H9 (cell line): ENCODE measurements at regions not wholly inside any gene's neighbourhood (a gene's known extent, or its start where the extent isn't known, plus 50 kb on each side); places are given as distances from the start of the nearest gene placed in this dataset.
A peak's percentile ranks its signal among the peaks of the same experiment; 100 is the strongest.

Experiments used
- DNase-seq: peaks from one replicate; pipeline ENCODE4 v3.0.0-alpha.2; 2017
- H2AFZ ChIP-seq: one replicate; pipeline ENCODE4 v1.6.1; 2013; ENCODE audit warnings: mild to moderate bottlenecking, low read length, control low read depth, moderate library complexity
- H2AK5ac ChIP-seq: 2 replicates; pipeline ENCODE4 v1.6.1; 2013; ENCODE audit warnings: low read length, control low read depth, mixed read lengths; ENCODE audit not compliant: insufficient read length
- H2BK120ac ChIP-seq: one replicate; pipeline ENCODE4 v1.6.1; 2013; ENCODE audit warnings: low read depth, mild to moderate bottlenecking, low read length, control low read depth, inconsistent platforms; ENCODE audit not compliant: poor library complexity, severe bottlenecking
- H2BK12ac ChIP-seq: 2 replicates; pipeline ENCODE4 v1.6.1; 2013; ENCODE audit warnings: low read length, control low read depth, mixed read lengths, low read depth; ENCODE audit not compliant: insufficient read length
- H2BK15ac ChIP-seq: 2 replicates; pipeline ENCODE4 v1.6.1; 2013; ENCODE audit warnings: low read depth, low read length, control low read depth
- H2BK20ac ChIP-seq: one replicate; pipeline ENCODE4 v1.6.1; 2013; ENCODE audit warnings: low read depth, mild to moderate bottlenecking, low read length, control low read depth, inconsistent platforms; ENCODE audit not compliant: poor library complexity, severe bottlenecking
- H2BK5ac ChIP-seq: 2 replicates; pipeline ENCODE4 v1.6.1; 2013; ENCODE audit warnings: low read length, control low read depth, mixed read lengths; ENCODE audit not compliant: insufficient read length
- H3K14ac ChIP-seq: 2 replicates; pipeline ENCODE4 v1.6.1; 2013; ENCODE audit warnings: low read length, control low read depth; ENCODE audit not compliant: insufficient read depth
- H3K18ac ChIP-seq: 2 replicates; pipeline ENCODE4 v1.6.1; 2013; ENCODE audit warnings: low read depth, mild to moderate bottlenecking, mixed read lengths, low read length, control low read depth; ENCODE audit not compliant: insufficient read length
- H3K23ac ChIP-seq: 2 replicates; pipeline ENCODE4 v1.6.1; 2013; ENCODE audit warnings: low read length, control low read depth, mixed read lengths, low read depth; ENCODE audit not compliant: insufficient read length
- H3K23me2 ChIP-seq: 2 replicates; pipeline ENCODE4 v1.6.1; 2013; ENCODE audit warnings: low read depth, mild to moderate bottlenecking, mixed read lengths, low read length, control low read depth; ENCODE audit not compliant: insufficient read length, poor library complexity, severe bottlenecking
- H3K27ac ChIP-seq: 2 replicates; pipeline ENCODE4 v1.5.1; 2013; ENCODE audit warnings: low read length, control low read depth, mixed read lengths, low read depth; ENCODE audit not compliant: insufficient read length
- H3K27me3 ChIP-seq: 2 replicates; pipeline ENCODE4 v1.6.1; 2013; ENCODE audit warnings: low read length, control low read depth, inconsistent platforms; ENCODE audit not compliant: insufficient read depth
- H3K4ac ChIP-seq: 2 replicates; pipeline ENCODE4 v1.6.1; 2013; ENCODE audit warnings: low read depth, mild to moderate bottlenecking, control low read depth, inconsistent platforms, low read length, moderate library complexity
- H3K4me1 ChIP-seq: 2 replicates; pipeline ENCODE4 v1.6.1; 2013; ENCODE audit warnings: low read length, control low read depth, inconsistent platforms; ENCODE audit not compliant: insufficient read depth
- H3K4me2 ChIP-seq: 2 replicates; pipeline ENCODE4 v1.6.1; 2013; ENCODE audit warnings: low read length, control low read depth, mixed read lengths; ENCODE audit not compliant: insufficient read length, insufficient read depth
- H3K56ac ChIP-seq: 2 replicates; pipeline ENCODE4 v1.6.1; 2013; ENCODE audit warnings: low read depth, mild to moderate bottlenecking, mixed read lengths, low read length, control low read depth; ENCODE audit not compliant: insufficient read length
- H3K79me1 ChIP-seq: 2 replicates; pipeline ENCODE4 v1.6.1; 2013; ENCODE audit warnings: low read depth, mild to moderate bottlenecking, moderate library complexity, low read length, control low read depth, inconsistent platforms; ENCODE audit not compliant: insufficient read depth, poor library complexity, severe bottlenecking
- H3K79me2 ChIP-seq: 2 replicates; pipeline ENCODE4 v1.6.1; 2013; ENCODE audit warnings: low read length, control low read depth, inconsistent platforms; ENCODE audit not compliant: insufficient read depth
- H3K9ac ChIP-seq: 2 replicates; pipeline ENCODE4 v1.6.1; 2013; ENCODE audit warnings: low read length, control low read depth, mixed read lengths; ENCODE audit not compliant: insufficient read length; ENCODE audit errors: extremely low read depth
- H3K9me3 ChIP-seq: one replicate; pipeline ENCODE4 v1.6.1; 2013; ENCODE audit warnings: low read depth, low read length, inconsistent platforms; ENCODE audit not compliant: control insufficient read depth
- H3T11ph ChIP-seq: one replicate; pipeline ENCODE4 v1.6.1; 2013; ENCODE audit warnings: mild to moderate bottlenecking, low read length, control low read depth, inconsistent platforms
- H4K20me1 ChIP-seq: one replicate; pipeline ENCODE4 v1.6.1; 2013; ENCODE audit not compliant: control insufficient read depth, insufficient read length, insufficient read depth
- H4K5ac ChIP-seq: 2 replicates; pipeline ENCODE4 v1.6.1; 2013; ENCODE audit warnings: low read depth, mild to moderate bottlenecking, mixed read lengths, low read length, control low read depth; ENCODE audit not compliant: insufficient read length
- H4K8ac ChIP-seq: replicated peaks from 2 replicates; pipeline ENCODE4 v1.6.1; 2013; ENCODE audit warnings: low read length, control low read depth, mixed read lengths, low read depth; ENCODE audit not compliant: insufficient read length
- H4K91ac ChIP-seq: 2 replicates; pipeline ENCODE4 v1.6.1; 2013; ENCODE audit warnings: low read depth, mild to moderate bottlenecking, moderate library complexity, mixed read lengths, low read length, control low read depth; ENCODE audit not compliant: insufficient read length
- H3K27ac Mint-ChIP-seq, 3 experiments: 2 replicates in 2 of 3; 3 replicates in 1 of 3; pipeline ENCODE4 v1.8.0; 2020 to 2021; ENCODE audit warnings: mixed read lengths in 3 of 3, mild to moderate bottlenecking in 1 of 3, moderate library complexity in 1 of 3
- H3K27me3 Mint-ChIP-seq: 2 replicates; pipeline ENCODE4 v1.8.0; 2021; ENCODE audit warnings: low read depth, mild to moderate bottlenecking, moderate library complexity, mixed read lengths
- H3K36me3 Mint-ChIP-seq, 3 experiments: 2 replicates in 2 of 3; 3 replicates in 1 of 3; pipeline ENCODE4 v1.8.0; 2020 to 2021; ENCODE audit warnings: low read depth in 3 of 3, mixed read lengths in 3 of 3; ENCODE audit not compliant: insufficient read depth in 1 of 3
- H3K4me1 Mint-ChIP-seq, 2 experiments: 2 replicates each; pipeline ENCODE4 v1.8.0; 2020; ENCODE audit warnings: mixed read lengths in 2 of 2
- H3K4me3 Mint-ChIP-seq, 2 experiments: 2 replicates in 1 of 2; 3 replicates in 1 of 2; pipeline ENCODE4 v1.8.0; 2020 to 2021; ENCODE audit warnings: mild to moderate bottlenecking in 2 of 2, mixed read lengths in 2 of 2, moderate library complexity in 1 of 2
- H3K9me3 Mint-ChIP-seq, 2 experiments: 2 replicates in 1 of 2; 3 replicates in 1 of 2; pipeline ENCODE4 v1.8.0; 2020; ENCODE audit warnings: mild to moderate bottlenecking in 2 of 2, mixed read lengths in 2 of 2, moderate library complexity in 1 of 2
- CTCF ChIP-seq: fragments of 200-600 bp; sonication (generic); conservative IDR thresholded peaks from 3 replicates; pipeline ENCODE4 v1.8.0; 2021; ENCODE audit warnings: antibody characterized with exemption, mild to moderate bottlenecking
- WGBS: extraction: QIAGEN DNeasy Blood & Tissue Kit; methylation state at CpG from one replicate; pipeline ENCODE4 v1.1.7; 2013; ENCODE audit warnings: missing lambda C conversion rate, low lambda C conversion rate, mixed read lengths; ENCODE audit not compliant: insufficient read length; ENCODE audit errors: extremely low coverage; 5-methylcytosine and 5-hydroxymethylcytosine counted together

GRCh38 chr18:22831441-22831904 is 101.7 kb upstream of the RBBP8 start:
- Mint-ChIP-seq H3K9me3 (no peaks in the 10 kb centered on the region), H3K27me3 (no peaks in the 10 kb centered on the region), H3K36me3 (no peaks in the 10 kb centered on the region), H3K27ac (peak overlapping the region in 1 of 3 experiments; percentile 7; a peak in 1 of 7 replicates), H3K4me1 (peaks cover 11 to 18% of the 10 kb centered on the region in 2 experiments), H3K4me3 (no peak overlapping the region)
- H2AK5ac ChIP-seq, result no peak overlapping the region
- no peak for TF ChIP-seq CTCF
- DNase-seq, result no peak
- no peak overlapping the region for H3T11ph ChIP-seq
- H3K27me3 ChIP-seq, result no peaks in the 10 kb centered on the region
- H4K91ac ChIP-seq, result no peak overlapping the region
- H3K18ac ChIP-seq, result no peak overlapping the region
- no peak overlapping the region for H3K4me2 ChIP-seq
- H2BK120ac ChIP-seq, result no peak overlapping the region
- no peak overlapping the region for H2AFZ ChIP-seq
- H3K27ac ChIP-seq, result no peak overlapping the region
- no peak overlapping the region for H4K5ac ChIP-seq
- no peaks in the 10 kb centered on the region for H4K20me1 ChIP-seq
- no peak overlapping the region for H3K23ac ChIP-seq
- H4K8ac ChIP-seq, result no peak overlapping the region
- no peak overlapping the region for H3K56ac ChIP-seq
- H3K9ac ChIP-seq, result no peak overlapping the region
- no peaks in the 10 kb centered on the region for H3K23me2 ChIP-seq
- H3K79me2 ChIP-seq, result no peaks in the 10 kb centered on the region
- WGBS, result no CpG with 5 or more reads among the region's 1 CpG
- no peak overlapping the region; the same call in 1 of the 2 replicates for H2BK15ac ChIP-seq
- peaks cover 3% of the 10 kb centered on the region; the same call in 1 of the 2 replicates for H3K4me1 ChIP-seq
- H3K79me1 ChIP-seq, result no peaks in the 10 kb centered on the region
- no peak overlapping the region for H2BK5ac ChIP-seq
- H3K4ac ChIP-seq, result no peak overlapping the region
- H3K14ac ChIP-seq, result no peak overlapping the region
- no peak overlapping the region for H2BK12ac ChIP-seq
- H3K9me3 ChIP-seq, result no peaks in the 10 kb centered on the region
- no peak overlapping the region for H2BK20ac ChIP-seq
